Hematopoietic multipotent progenitor cell treated with erythropoietin and hydrocortisone succinate and interleukin-3 and kit ligand, for 8 days (in vitro differentiated cells): ENCODE measurements at regions not wholly inside any gene's neighbourhood (a gene's known extent, or its start where the extent isn't known, plus 50 kb on each side); places are given as distances from the start of the nearest gene placed in this dataset.

ENCODE experiments used
- DNase-seq: peaks from one replicate; pipeline ENCODE4 v3.0.0-alpha.2; 2015

- no peak for DNase-seq
Measured at GRCh38 chr2:203789618-203790017, 78.0 kb upstream of the CTLA4 start.

GRCh38 chr2:203790134-203790852 is 77.3 kb upstream of the CTLA4 start:
- no peak for DNase-seq

GRCh38 chr2:203796248-203797010 is 71.1 kb upstream of the CTLA4 start:
- DNase-seq: no peak

- DNase-seq: no peak
Measured at GRCh38 chr2:203797276-203797675, 70.3 kb upstream of the CTLA4 start.

- DNase-seq: no peak
Measured at GRCh38 chr2:203797712-203798111, 69.9 kb upstream of the CTLA4 start.

GRCh38 chr2:203798296-203799087 is 69.1 kb upstream of the CTLA4 start:
- DNase-seq: no peak

DNA sequence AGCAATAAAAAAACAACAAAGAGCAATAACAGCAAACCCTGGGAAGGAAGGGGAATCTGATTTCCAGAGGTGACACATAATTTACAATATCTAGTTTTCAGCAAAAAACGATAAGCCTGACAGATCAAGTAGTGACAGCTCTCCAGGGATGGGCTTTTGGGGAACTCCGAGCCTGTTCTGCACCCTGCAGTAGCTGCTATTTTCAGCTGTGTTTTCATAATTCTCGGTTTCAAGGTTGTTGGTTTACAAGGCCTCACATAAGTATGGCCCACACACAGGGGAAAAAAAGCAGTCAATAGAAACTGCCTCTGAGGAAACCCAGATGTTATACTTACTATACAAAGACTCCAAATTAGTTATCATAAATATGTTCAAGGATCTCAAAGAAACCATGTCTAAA is 67.7 kb upstream of the CTLA4 start:
- no peak for DNase-seq

GRCh38 chr2:203800783-203801182 is 66.8 kb upstream of the CTLA4 start:
- no peak for DNase-seq

DNA sequence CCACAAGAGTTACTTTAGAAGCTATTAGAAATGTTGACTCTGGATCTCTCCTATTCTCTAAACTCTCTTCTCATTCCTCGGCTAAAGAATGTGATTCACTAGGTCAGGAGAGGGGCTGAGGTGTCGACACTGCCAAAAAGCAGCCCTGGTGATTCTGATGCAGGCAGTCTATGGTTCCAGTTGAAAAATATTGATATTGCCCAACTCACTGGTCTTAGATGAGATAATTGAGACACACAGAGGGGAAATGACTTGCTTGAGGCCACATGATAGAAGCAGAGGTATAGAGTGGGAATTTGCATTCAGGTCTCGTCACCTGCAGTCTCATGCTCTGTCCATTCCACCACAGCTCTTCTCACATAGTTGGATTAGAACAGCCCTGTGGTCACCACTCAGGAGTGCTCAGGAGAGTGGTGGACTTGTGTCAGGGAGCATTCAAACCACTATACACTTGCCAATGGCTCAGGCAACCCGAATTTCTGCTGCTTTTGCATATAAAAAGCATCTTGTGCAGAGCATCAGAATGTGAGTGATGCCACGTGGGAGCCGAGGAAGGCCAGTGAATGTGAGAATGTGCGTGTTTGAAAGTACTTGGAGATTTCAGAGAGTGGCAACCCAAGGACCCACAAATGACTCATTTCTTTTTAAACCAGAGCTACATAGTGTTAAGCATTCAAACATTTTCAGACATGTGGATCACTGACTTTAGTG is 65.1 kb upstream of the CTLA4 start:
- DNase-seq: no peak

DNA sequence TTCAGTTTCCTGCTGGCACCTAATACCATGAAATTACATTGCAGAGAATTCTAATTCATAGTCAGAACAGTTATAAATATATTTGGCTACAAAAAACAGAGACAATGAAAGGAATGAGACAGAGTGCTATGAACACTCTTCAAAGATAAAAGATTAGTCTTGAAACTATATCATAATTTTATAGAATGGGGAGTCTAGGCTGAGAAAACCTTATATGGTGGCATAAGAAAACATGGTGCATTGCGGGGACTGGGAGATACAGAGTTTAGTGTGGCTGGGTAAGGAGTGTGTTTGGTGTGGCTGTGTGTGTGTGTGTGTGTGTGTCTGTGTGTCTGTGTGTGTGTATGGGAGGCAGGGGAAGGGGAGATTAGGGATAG is 64.5 kb upstream of the CTLA4 start:
- no peak for DNase-seq

- DNase-seq: no peak
Measured at GRCh38 chr2:203804070-203804469, 63.5 kb upstream of the CTLA4 start.

DNA sequence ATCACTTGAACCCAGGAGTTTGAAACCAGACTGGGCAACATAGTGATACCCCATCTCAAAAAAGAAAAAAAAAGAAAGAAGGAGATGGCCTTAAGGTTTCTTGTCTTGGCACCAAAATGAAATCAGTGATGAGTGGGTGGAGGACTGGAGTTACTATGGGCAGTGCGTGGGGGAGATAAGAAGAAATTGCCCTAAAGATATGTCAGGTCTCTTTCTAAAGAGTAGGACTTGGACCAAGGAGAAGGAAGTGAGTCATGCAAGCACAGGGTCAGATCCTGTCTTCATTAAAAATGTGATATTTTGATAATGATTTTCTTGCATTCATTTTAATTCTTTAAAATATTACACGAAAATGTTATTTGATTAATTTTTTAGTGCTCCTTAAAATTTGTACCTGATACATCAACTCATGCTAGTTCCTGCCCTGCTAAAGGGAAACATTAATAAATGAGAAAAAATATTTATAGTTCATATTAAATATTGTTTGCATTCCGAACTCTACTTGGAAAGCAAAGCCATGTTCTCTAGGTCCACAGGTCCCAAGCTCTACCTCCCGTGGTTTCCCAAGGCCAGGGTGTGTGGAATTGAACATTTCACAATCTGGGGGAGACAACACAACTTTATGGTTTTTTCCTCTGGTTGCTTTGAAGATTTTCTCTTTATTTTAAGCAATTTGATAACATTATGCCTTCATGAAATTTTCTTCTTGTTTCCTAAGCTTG is 62.6 kb upstream of the CTLA4 start:
- DNase-seq: peak; percentile 61

GRCh38 chr2:203805486-203805838 is 62.1 kb upstream of the CTLA4 start:
- no peak for DNase-seq

DNA sequence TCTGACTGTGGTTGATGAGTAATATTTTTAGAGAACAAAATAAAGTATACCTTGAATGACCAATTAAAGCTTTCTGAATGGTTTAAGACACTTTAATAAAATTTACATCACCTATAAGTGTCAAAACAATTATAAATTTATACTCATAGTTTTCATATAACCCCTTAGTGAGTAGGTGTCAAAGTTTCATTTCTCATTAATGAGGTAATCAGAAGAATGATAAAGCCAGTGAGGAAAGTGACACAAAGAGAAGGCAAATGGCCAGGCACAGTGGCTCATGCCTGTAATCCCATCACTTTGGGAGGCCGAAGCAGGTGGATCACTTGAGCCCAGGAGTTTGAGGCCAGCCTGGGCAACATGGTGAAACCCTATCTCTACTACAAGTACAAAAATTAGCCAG is 60.8 kb upstream of the CTLA4 start:
- DNase-seq: no peak

- DNase-seq: no peak
Measured at GRCh38 chr2:203808046-203808750, 59.4 kb upstream of the CTLA4 start.

DNA sequence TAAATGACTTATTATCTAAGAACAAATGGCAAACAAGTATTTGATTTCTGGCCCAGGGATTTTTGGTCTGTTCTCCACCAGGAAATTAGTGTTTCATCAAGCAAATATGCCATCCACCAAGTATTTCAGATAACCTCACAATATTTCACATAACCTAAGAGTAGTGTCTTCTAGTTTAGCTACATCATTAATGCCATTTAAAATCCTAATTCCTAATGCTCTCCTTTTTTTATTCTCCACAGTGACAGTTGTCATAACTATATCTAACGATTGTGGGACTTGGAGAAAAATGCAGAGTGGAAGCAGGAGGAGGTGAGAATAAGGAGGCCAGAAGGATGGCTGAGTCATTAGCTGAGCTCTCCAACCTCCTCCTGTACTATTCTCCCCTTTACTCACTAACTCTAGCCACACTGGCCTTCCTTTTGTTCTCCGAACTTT is 58.5 kb upstream of the CTLA4 start:
- DNase-seq: no peak

DNA sequence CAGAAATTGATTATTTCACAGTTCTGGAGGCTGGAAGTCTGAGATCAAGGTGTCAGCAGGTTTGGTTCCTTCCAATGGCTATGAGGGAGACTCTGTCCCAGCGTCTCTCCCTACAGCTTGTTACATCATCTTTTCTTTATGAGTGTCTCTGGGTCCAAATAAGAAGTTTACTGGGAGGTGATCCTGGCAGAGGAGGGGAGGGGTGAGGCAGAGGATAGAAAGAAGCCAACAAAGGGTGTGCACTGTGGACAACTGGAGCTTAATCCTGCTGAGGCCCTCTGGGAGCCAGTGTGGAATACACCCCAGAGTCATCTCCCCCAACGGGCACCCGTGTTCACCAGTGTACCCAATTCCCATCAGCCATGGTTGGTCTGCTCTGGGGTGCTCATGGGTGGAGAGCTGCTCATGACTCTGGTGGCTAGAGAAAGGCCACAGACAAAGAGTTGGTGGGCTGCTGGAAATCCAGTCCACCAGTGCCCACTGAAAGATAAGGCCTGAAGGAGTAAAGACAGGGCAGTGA is 57.5 kb upstream of the CTLA4 start:
- no peak for DNase-seq

DNA sequence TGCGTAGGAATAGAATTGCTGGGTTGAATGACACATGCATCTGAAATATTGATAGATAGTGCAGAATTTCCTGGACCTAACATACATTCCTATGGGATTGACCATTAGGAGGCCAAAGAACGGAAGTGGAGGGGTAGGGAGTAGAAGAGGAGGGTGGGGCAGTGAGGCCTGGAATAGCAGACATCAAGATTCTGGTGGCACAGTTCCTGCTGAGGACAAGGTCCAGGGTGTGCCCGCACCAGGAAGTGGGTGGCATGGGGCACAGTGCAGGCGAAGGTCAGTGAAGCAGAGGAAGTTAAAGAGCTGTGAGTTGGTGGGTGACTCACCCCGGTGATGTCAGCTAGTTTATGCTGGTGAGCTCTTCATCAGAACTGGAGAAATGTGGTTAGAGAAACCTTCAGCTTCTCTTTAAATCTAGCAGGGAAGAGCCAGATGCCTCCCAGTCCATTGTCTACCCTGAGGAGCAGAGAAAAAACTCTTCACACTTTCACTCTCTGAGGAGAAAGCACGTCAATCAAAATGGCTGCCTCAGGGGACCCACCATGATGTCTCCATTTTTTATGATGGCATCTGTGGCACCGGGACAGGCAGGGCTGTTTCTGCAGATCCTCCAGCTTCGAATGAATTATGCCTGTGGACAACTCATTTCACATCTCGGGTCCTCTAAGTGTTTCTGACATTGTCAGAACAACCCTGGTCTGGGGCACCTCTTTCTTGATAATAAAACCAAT is 55.9 kb upstream of the CTLA4 start:
- peak; percentile 28 for DNase-seq

DNA sequence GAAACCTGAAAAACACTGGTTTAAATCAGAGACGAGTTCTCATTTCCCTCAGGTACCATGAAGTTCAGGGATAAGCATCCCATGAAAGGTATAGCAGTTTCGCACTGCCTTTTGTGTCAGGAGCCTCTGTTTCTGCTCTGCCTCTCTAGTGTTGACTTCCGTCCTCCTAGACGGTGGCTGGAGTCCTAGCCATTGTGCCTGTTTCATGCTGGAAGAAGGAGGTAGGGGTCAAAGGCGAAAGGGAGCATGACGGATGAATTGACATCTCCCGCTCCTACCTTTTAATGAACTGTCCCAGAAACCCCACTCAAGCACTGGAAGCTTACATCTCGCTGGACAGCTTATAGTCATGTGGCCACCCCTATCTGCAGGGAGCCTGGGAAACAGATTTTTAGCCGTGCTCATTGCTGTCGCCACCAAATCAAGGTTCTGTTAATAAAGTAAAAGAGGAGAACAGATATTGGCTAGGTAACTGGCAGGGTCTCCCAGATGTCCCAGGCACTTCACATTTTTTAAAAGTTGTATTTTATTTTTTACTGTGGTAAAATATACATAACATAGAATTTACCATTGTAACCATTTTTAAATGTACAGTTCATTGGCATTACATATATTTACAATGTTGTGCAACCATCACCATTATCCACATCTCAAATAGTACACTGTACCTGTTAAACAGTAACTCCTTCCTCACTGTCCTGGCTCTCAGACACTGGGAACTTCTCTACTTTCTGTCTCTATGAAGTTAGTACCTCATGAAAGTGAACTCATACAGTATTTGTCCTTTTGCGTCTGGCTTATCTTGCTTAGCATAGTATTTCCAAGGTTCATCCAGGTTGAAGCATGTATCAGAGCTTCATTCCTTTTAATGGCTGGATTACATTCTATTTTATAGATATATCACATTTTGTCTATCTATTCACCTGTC is 55.0 kb upstream of the CTLA4 start:
- DNase-seq: no peak

DNA sequence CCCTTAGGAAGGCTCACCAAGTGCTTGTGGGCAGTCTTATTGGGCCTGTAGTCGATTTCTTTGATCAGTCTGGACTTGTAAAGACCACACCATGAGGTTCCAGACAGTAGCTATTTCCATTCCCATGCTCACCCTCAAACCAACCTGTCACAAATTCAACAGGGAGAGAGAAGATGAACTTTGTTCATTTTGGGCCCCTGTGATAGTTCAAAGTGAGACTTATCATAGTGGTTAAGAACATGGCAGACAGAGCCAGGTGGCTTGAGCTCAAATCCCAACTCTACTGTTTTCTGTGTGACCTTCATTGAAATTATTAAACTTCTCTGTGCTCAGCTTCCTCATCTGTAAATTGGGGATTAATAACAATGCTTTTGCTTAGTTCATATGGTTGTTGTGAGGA is 53.9 kb upstream of the CTLA4 start:
- DNase-seq: no peak
